SK-N-MC (cell line): ENCODE measurements at regions not wholly inside any gene's neighbourhood (a gene's known extent, or its start where the extent isn't known, plus 50 kb on each side); places are given as distances from the start of the nearest gene placed in this dataset.
"Not testable (repeated sequence)": the region's sequence is repeated elsewhere in the genome, so short reads cannot be mapped to it uniquely, and the experiment has no call there.

Experiments
- DNase-seq: peaks from one replicate; pipeline ENCODE4 v3.0.0-alpha.2; 2011; ENCODE audit warnings: low read depth, low spot score
- H3K27ac ChIP-seq: fragments of 200-600 bp; sonication (generic); 2 replicates; pipeline ENCODE4 v1.5.1; 2016; ENCODE audit warnings: mixed run types
- H3K36me3 ChIP-seq: fragments of 200-600 bp; sonication (generic); 2 replicates; pipeline ENCODE4 v1.6.1; 2017; ENCODE audit warnings: antibody characterized with exemption, low read length, mixed read lengths; ENCODE audit not compliant: insufficient read depth
- H3K4me3 ChIP-seq: fragments of 200-600 bp; sonication (generic); 2 replicates; pipeline ENCODE4 v1.5.1; 2016
- H3K9ac ChIP-seq: fragments of 200-600 bp; sonication (generic); 2 replicates; pipeline ENCODE4 v1.8.0; 2017; ENCODE audit warnings: mixed run types, mixed read lengths; ENCODE audit not compliant: insufficient read length
- H3K9me3 ChIP-seq: fragments of 200-600 bp; sonication (generic); 2 replicates; pipeline ENCODE4 v1.6.1; 2017; ENCODE audit warnings: low read depth, mild to moderate bottlenecking, antibody characterized with exemption, low read length, moderate library complexity, mixed read lengths
- EZH2 ChIP-seq: fragments of 200-600 bp; sonication (generic); IDR thresholded peaks from one replicate; pipeline ENCODE4 v1.6.1; 2017; ENCODE audit warnings: antibody characterized with exemption
- FOXP2 ChIP-seq: optimal IDR thresholded peaks from 2 replicates; pipeline ENCODE3; 2011; ENCODE audit warnings: mild to moderate bottlenecking, moderate library complexity; ENCODE audit not compliant: insufficient read depth; ENCODE audit errors: extremely low read length, control extremely low read depth
- POLR2AphosphoS5 ChIP-seq: IDR thresholded peaks from 2 replicates; pipeline ENCODE4 v1.6.1; 2012; ENCODE audit warnings: mild to moderate bottlenecking, low read depth, low read length, borderline replicate concordance

GRCh38 chr21:36254106-36254941, 65.7 kb upstream of the MORC3 start:
- TF ChIP-seq EZH2 (no peak), FOXP2 (no peak), POLR2AphosphoS5 (no peak)
- no peak overlapping the region for H3K9ac ChIP-seq
- no peak for DNase-seq
- H3K9me3 ChIP-seq: no peaks in the 10 kb centered on the region
- no peaks in the 10 kb centered on the region for H3K36me3 ChIP-seq
- H3K27ac ChIP-seq: no peak overlapping the region
- no peak overlapping the region for H3K4me3 ChIP-seq

GRCh38 chr21:36255663-36256062, 64.3 kb upstream of the MORC3 start:
- H3K9ac ChIP-seq: no peak overlapping the region
- no peak for TF ChIP-seq POLR2AphosphoS5
- no peak for TF ChIP-seq FOXP2
- TF ChIP-seq EZH2: no peak
- no peaks in the 10 kb centered on the region for H3K36me3 ChIP-seq
- H3K9me3 ChIP-seq: no peaks in the 10 kb centered on the region
- DNase-seq: peak; percentile 77
- H3K4me3 ChIP-seq: no peak overlapping the region
- H3K27ac ChIP-seq: peak overlapping the region; percentile 5; the same call in 1 of the 2 replicates

DNA sequence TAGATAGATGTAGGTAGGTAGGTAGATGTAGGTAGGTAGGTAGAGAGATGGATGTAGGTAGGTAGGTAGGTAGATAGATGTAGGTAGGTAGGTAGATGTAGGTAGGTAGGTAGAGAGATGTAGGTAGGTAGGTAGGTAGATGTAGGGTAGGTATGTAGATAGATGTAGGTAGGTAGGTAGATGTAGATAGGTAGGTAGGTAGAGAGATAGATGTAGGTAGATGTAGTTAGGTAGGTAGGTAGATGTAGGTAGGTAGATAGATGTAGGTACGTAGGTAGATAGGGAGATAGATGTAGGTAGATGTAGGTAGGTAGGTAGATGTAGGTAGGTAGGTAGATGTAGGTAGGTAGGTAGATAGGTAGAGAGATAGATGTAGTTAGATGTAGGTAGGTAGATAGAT, 62.3 kb upstream of the MORC3 start:
- Histone ChIP-seq H3K9me3 (no peaks in the 10 kb centered on the region), H3K9ac (no peak overlapping the region), H3K27ac (no peak overlapping the region), H3K4me3 (no peak overlapping the region), H3K36me3 (no peaks in the 10 kb centered on the region)
- DNase-seq: no peak
- TF ChIP-seq EZH2 (no peak), POLR2AphosphoS5 (no peak), FOXP2 (no peak)

GRCh38 chr21:36260030-36260787, 59.8 kb upstream of the MORC3 start:
- TF ChIP-seq FOXP2 (no peak), EZH2 (no peak), POLR2AphosphoS5 (no peak)
- DNase-seq: peak; percentile 3
- Histone ChIP-seq H3K27ac (no peak overlapping the region), H3K9ac (no peak overlapping the region), H3K4me3 (peak overlapping the region; percentile 68), H3K9me3 (no peaks in the 10 kb centered on the region), H3K36me3 (no peaks in the 10 kb centered on the region)

DNA sequence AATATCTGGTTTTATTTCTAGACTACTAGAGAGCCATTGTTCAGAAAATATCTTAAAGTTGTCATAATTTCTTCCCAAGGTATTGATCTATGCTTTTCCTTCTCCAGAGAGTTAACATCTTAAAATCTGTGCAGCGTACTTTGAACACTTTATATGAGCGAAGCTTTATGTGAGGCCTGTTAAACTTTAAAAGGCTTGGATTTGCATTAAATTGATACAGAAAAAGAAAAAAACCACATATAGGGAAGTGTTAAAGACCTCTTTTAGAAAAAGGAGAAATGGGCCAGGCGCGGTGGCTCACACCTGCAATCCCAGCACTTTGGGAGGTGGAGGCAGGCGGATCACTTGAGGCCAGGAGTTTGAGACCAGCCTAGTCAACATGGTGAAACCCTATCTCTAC, 59.2 kb upstream of the MORC3 start:
- no peaks in the 10 kb centered on the region for H3K9me3 ChIP-seq
- no peak overlapping the region for H3K9ac ChIP-seq
- no peak for DNase-seq
- no peak overlapping the region for H3K27ac ChIP-seq
- H3K36me3 ChIP-seq: no peaks in the 10 kb centered on the region
- peak overlapping the region; percentile 68; the same call in 1 of the 2 replicates for H3K4me3 ChIP-seq
- no peak for TF ChIP-seq FOXP2
- no peak for TF ChIP-seq EZH2
- no peak for TF ChIP-seq POLR2AphosphoS5

DNA sequence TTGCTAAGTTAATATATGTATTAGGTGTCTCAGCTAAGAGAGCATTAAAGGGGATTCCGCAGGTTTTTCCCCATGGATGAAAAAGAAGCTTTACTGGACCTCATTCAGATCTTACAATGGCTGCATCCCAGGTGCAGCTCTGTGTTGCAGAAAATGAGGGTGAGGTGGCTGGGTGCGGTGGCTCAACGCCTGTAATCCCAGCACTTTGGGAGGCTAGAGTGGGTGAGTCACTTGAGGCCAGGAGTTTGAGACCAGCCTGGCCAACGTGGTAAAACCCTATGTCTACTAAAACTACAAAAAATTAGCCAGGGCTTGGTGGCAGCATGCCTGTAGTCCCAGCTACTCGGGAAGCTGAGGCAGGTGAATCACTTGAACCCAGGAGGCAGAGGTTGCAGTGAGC, 58.5 kb upstream of the MORC3 start:
- Histone ChIP-seq H3K9me3 (no peaks in the 10 kb centered on the region), H3K36me3 (no peaks in the 10 kb centered on the region), H3K4me3 (no peak overlapping the region), H3K9ac (no peak overlapping the region), H3K27ac (no peak overlapping the region)
- TF ChIP-seq FOXP2 (no peak), POLR2AphosphoS5 (no peak), EZH2 (no peak)
- no peak for DNase-seq

DNA sequence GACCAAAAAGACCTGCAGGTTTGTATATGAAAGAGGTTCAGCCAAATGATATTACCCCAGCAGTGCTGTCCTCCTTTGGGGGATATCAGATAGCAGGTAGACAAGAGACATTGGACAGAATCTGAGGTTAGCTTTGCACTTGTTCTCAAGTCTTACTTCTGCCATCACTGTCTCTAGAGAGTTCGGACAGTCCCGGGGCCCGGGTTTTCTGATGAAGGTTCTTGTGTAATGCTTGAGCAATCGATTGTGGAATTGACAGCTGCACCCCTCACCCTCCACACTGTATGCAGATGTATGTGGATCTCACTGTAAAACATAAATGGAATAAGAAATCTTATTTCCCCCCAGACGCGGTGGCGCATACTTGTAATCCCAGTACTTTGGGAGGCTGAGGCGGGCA, 56.2 kb upstream of the MORC3 start:
- H3K9me3 ChIP-seq: no peaks in the 10 kb centered on the region
- H3K9ac ChIP-seq: no peak overlapping the region
- TF ChIP-seq POLR2AphosphoS5: no peak
- TF ChIP-seq EZH2: no peak
- no peak for TF ChIP-seq FOXP2
- H3K27ac ChIP-seq: no peak overlapping the region
- DNase-seq: no peak
- H3K4me3 ChIP-seq: no peak overlapping the region
- H3K36me3 ChIP-seq: no peaks in the 10 kb centered on the region

DNA sequence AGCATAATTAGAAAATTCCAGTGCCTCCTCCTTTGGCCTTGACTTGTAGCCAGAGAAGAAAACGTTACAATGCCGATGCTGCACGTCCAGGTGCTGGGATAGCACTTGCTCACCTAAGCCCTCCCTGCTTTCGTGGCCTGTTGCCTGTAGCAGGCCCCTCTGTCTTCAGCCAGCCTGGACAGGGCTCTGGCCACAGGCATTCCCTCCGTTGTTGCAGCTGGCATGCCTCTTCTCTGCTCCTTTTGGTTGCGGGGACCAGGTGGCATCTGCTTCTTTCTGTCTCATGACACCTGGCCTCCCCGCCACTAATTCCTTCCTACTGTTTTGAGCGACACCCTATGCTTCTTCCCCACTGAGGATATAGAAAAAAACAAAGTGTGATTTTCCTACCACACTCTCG, 54.6 kb upstream of the MORC3 start:
- H3K9ac ChIP-seq: no peak overlapping the region

DNA sequence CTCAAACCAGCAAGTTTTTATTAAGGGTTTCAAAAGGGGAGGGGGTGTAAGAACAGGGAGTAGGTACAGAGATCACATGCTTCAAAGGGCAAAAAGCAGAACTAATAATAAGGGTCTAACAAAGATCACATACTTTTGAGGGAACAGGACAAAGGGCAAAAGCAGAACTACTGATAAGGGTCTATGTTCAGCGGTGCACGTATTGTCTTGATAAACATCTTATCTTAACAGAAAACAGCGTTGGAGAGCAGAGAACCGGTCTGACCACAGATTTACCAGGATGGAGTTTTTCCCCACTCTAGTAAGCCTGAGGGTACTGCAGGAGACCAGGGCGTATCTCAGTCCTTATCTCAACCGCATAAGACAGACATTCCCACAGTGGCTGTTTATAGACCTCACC, 52.2 kb upstream of the MORC3 start:
- H3K9me3 ChIP-seq, DNase-seq, H3K9ac ChIP-seq: not testable (repeated sequence)

More for the DNA sequence above, 54.6 kb upstream of the MORC3 start:
- Histone ChIP-seq H3K9me3 (no peaks in the 10 kb centered on the region), H3K4me3 (no peak overlapping the region), H3K36me3 (no peaks in the 10 kb centered on the region), H3K27ac (no peak overlapping the region)
- TF ChIP-seq POLR2AphosphoS5 (no peak), EZH2 (no peak), FOXP2 (no peak)
- no peak for DNase-seq

GRCh38 chr21:36268264-36268663, 51.7 kb upstream of the MORC3 start:
- H3K27ac ChIP-seq, H3K4me3 ChIP-seq, DNase-seq, H3K9ac ChIP-seq, H3K36me3 ChIP-seq, H3K9me3 ChIP-seq: not testable (repeated sequence)

More for the DNA sequence above, 52.2 kb upstream of the MORC3 start:
- H3K36me3 ChIP-seq, H3K27ac ChIP-seq, H3K4me3 ChIP-seq: not testable (repeated sequence)
